ENCODE measurements at regions not wholly inside any gene's neighbourhood (a gene's known extent, or its start where the extent isn't known, plus 50 kb on each side); places are given as distances from the start of the nearest gene placed in this dataset.

GRCh38 chr2:126775300-126775985, 119.5 kb downstream of the GYPC start:
- no peak for DNase-seq

DNA sequence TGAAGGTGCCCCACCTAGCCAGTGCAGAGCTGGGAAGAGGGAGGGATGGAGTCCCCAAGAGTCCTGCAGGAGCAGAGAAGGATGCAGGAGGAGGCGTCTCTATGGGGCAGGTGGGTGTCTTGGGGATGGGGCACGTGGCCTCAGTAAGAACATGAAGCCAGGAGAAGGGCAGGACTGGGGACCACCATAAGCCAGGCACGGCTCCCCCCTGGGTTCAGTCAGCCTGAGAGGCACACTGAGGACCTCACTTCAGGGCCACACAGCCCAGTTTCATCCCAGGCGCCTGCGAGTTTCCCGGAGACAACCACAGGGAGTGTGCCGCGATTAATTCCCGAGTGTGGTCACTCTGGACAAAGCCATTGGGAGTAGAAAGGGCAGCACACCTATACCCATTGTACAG, 120.3 kb downstream of the GYPC start:
- DNase-seq: no peak

GRCh38 chr2:126776692-126777619, 121.0 kb downstream of the GYPC start:
- peak; percentile 22 for DNase-seq

- no peak for DNase-seq
Observed at GRCh38 chr2:126777620-126777978, 121.1 kb upstream of the TEX51 start.

DNA sequence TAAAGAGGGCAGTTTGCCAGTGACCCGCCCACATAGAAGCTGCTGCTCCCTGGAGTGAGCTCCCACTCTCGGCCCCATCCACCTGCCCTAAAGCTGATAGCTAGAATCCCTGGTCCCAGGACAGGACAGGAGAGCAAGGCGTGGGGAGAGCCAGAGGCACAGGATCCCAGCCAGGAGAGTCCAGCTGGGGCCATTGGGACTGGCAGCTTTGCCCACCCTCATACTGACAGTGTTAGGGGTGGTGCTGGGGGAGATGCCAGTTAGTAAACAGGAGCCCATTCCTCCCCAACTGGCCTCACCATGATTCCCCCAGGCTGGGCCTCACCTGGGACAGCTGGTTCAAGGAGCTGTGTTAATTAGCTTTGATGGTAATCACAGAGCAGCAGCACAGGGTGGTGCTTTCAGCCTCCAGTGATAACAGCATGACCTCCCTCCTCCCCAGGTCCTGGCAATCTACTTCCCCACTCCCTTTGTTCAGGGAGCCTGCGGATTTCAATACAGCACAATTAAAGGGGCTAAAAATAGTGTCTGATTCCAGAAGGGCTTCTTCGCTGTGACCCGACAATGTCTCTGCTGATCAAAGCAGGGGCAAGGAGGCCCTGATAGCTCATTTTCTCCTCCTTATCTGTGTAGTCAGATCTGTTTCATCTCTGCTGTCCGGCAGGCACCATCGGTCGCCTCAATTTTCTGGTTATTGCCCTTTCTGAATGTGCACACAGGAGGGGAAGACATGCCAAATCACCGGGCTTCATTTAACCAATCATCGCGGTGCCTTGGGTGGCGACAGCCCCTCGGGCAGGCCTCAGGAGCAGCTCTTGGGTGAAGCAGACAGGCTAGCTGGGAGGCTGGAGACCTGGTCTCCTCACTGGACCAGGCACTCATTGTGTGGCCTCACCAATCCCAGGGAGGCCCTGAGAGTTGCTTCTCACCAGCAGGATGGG, 119.9 kb upstream of the TEX51 start:
- no peak for DNase-seq

- DNase-seq: no peak
Observed at GRCh38 chr2:126781206-126781605, 117.5 kb upstream of the TEX51 start.

- DNase-seq: no peak
Observed at GRCh38 chr2:126781806-126782205, 116.9 kb upstream of the TEX51 start.

- no peak for DNase-seq
Observed at GRCh38 chr2:126782648-126783047, 116.0 kb upstream of the TEX51 start.

DNA sequence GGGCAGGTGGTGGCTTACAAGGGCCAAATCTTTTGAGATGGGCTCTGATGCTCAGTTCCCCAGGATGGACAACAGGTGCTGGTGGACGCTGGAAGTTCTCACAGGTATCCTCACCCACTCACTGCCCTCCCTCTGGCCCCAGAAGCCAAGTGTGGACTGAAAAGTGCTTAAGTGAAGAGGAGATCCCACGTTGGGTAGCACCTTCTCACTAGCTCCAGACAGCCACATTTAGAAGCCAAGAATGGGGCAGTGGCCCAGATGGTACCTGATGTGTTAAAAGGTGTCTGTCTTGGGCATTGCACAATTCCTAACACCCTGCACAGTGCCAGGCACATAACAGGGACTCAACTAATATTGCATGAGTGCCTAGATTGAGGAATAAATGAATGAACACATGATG, 115.3 kb upstream of the TEX51 start:
- DNase-seq: no peak

- no peak for DNase-seq
Observed at GRCh38 chr2:126784045-126784444, 114.6 kb upstream of the TEX51 start.

GRCh38 chr2:126784621-126785020, 114.1 kb upstream of the TEX51 start:
- no peak for DNase-seq

DNA sequence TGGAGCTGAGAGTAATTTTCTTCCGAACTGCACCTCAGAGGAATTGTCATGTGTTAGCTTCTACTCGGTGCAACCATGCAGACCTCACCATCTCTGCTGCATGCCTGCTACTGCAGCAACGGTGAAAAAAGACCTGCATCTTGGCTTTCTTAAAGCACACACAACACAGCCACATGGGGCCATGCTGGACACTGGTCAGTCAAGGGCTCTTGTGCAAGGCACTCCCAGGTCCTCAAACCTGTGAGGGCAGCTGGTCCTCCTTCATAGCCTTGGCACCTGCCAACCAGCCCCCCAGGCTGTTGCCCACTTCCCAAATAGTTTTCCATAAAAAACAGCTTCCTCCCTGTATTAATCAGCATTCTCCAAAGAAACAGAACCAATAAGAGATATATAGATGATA, 113.5 kb upstream of the TEX51 start:
- DNase-seq: no peak

- no peak for DNase-seq
Observed at GRCh38 chr2:126785862-126786261, 112.8 kb upstream of the TEX51 start.

GRCh38 chr2:126786765-126787164, 111.9 kb upstream of the TEX51 start:
- DNase-seq: no peak

DNA sequence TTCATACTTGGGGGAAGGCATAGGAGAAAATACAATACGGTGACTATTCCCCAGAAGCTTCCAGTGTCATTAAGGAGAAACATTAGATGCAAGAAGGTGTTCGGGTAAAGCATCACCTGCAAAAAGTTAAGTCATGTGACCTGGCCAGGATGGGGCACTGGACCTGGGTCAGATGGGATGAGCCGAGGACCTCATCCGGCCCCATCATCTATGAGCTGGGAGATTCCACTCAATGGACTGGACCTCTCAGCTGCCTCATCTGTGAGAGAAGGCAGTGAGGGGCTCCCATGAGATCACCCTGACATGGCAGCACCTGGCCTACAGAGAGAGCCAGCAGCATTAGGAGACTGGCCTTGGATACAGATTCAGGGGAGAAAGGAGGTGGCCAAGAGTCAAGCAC, 111.4 kb upstream of the TEX51 start:
- no peak for DNase-seq

DNA sequence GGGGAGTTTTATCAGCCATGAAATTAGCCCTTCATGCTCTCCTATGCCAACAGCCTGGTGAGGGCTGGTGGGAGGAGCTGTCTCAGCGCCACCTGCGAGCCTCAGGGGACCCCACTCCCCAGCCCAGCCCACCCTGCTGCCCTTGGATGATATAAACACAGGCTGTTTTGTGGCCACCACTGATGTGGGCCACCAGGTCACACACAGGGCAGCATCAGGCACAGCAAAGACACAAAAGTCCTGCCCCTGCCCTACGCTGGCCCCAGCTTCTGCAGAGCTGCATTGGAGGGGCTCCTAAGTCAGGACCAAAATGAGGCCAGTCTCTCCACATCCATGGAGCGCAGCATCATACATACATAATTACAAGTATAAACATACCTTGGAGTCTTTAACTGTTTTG, 110.6 kb upstream of the TEX51 start:
- DNase-seq: no peak

- no peak for DNase-seq
Observed at GRCh38 chr2:126788652-126789051, 110.0 kb upstream of the TEX51 start.

GRCh38 chr2:126790987-126791780, 107.5 kb upstream of the TEX51 start:
- DNase-seq: no peak

DNA sequence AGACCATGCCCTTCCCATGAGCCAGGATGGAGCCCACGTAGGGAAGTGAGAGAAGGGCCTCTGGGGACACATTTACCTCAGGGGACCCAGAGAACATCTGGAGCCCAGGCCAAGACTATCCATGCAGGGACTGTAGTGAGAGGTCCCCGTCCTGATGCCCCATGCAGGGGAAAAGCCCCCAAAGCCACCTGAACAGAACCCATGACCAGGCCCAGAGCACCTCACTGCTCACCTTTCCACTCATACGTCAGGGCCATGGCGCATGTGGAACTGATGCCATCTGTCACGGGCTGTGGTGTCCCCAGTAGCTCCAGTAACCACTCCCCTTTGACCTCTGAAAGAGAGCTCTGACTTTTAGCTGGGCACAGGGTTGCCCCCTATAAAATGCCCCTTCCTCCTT, 106.5 kb upstream of the TEX51 start:
- no peak for DNase-seq

DNA sequence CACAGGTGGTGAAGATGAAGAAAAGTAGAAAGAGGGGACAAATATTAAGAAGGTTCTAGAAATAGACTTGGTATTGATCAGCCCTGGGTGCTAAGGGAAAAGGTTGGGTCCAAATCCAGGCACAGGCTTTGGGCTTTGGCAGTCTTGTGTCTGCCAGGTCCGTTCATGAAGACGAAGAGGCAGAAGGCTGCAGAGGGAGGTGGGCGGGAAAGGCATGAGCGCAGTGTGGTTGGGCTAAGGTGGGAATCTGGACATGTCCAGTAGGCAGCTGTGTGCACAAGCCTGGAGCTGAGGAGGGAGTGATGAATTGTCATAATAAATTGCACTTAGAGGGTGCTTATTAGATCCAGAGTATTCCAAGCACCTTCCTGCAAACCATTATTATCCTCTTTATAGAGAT, 105.7 kb upstream of the TEX51 start:
- DNase-seq: no peak

GRCh38 chr2:126793885-126794613, 104.6 kb upstream of the TEX51 start:
- DNase-seq: no peak

- DNase-seq: no peak
Observed at GRCh38 chr2:126795656-126796055, 103.0 kb upstream of the TEX51 start.
